ENCODE measurements at regions not wholly inside any gene's neighbourhood (a gene's known extent, or its start where the extent isn't known, plus 50 kb on each side); places are given as distances from the start of the nearest gene placed in this dataset.

GRCh38 chrX:15915959-15916703 lies 61.5 kb upstream of the AP1S2 start:
- no peaks in the 10 kb centered on the region for H3K36me3 Mint-ChIP-seq (ENCODE audit: low read depth)
- H3K4me3 Mint-ChIP-seq: no peak overlapping the region
- peaks cover 3% of the 10 kb centered on the region for H3K27me3 Mint-ChIP-seq
- H3K9me3 Mint-ChIP-seq: no peaks in the 10 kb centered on the region
- H3K4me1 Mint-ChIP-seq (ENCODE audit: low read depth): peaks cover 20% of the 10 kb centered on the region
- H3K27ac Mint-ChIP-seq: no peak overlapping the region

GRCh38 chrX:15914486-15914885 lies 59.9 kb upstream of the AP1S2 start:
- Mint-ChIP-seq H3K4me3 (no peak overlapping the region), H3K27me3 (peaks cover 3% of the 10 kb centered on the region), H3K9me3 (no peaks in the 10 kb centered on the region), H3K4me1 (ENCODE audit: low read depth) (peaks cover 20% of the 10 kb centered on the region), H3K36me3 (ENCODE audit: low read depth) (no peaks in the 10 kb centered on the region), H3K27ac (no peak overlapping the region)

- Mint-ChIP-seq H3K4me1 (ENCODE audit: low read depth) (peaks cover 20% of the 10 kb centered on the region), H3K36me3 (ENCODE audit: low read depth) (no peaks in the 10 kb centered on the region), H3K27ac (no peak overlapping the region), H3K9me3 (no peaks in the 10 kb centered on the region), H3K27me3 (peaks cover 3% of the 10 kb centered on the region), H3K4me3 (no peak overlapping the region)
Observed at GRCh38 chrX:15913146-15913545, 58.5 kb upstream of the AP1S2 start.

GRCh38 chrX:15911734-15912550 lies 57.3 kb upstream of the AP1S2 start:
- Mint-ChIP-seq H3K9me3 (no peaks in the 10 kb centered on the region), H3K4me3 (no peak overlapping the region), H3K36me3 (ENCODE audit: low read depth) (no peaks in the 10 kb centered on the region), H3K27ac (no peak overlapping the region), H3K27me3 (peaks cover 3% of the 10 kb centered on the region), H3K4me1 (ENCODE audit: low read depth) (peaks cover 16% of the 10 kb centered on the region)

GRCh38 chrX:15909605-15910004 lies 55.0 kb upstream of the AP1S2 start:
- H3K27ac Mint-ChIP-seq: no peak overlapping the region
- no peaks in the 10 kb centered on the region for H3K9me3 Mint-ChIP-seq
- H3K27me3 Mint-ChIP-seq: peaks cover 3% of the 10 kb centered on the region
- H3K4me1 Mint-ChIP-seq (ENCODE audit: low read depth): peaks cover 7% of the 10 kb centered on the region
- no peak overlapping the region for H3K4me3 Mint-ChIP-seq
- no peaks in the 10 kb centered on the region for H3K36me3 Mint-ChIP-seq (ENCODE audit: low read depth)

GRCh38 chrX:15908603-15909290 lies 54.1 kb upstream of the AP1S2 start:
- Mint-ChIP-seq H3K9me3 (no peaks in the 10 kb centered on the region), H3K27me3 (no peaks in the 10 kb centered on the region), H3K36me3 (ENCODE audit: low read depth) (no peaks in the 10 kb centered on the region), H3K4me1 (ENCODE audit: low read depth) (peaks cover 7% of the 10 kb centered on the region), H3K27ac (no peak overlapping the region), H3K4me3 (no peak overlapping the region)

GRCh38 chrX:15906041-15906943 lies 51.7 kb upstream of the AP1S2 start:
- Mint-ChIP-seq H3K4me3 (no peak overlapping the region), H3K9me3 (no peaks in the 10 kb centered on the region), H3K27ac (no peak overlapping the region), H3K27me3 (no peaks in the 10 kb centered on the region), H3K36me3 (ENCODE audit: low read depth) (no peaks in the 10 kb centered on the region), H3K4me1 (ENCODE audit: low read depth) (no peaks in the 10 kb centered on the region)
